Right cardiac atrium (tissue), 5 donors: ENCODE measurements at regions not wholly inside any gene's neighbourhood (a gene's known extent, or its start where the extent isn't known, plus 50 kb on each side); places are given as distances from the start of the nearest gene placed in this dataset.

ENCODE experiments used
- ATAC-seq, 2 donors: fragments of 200-7000 bp; cut with Tn5 transposase; one replicate each; pipeline versions ENCODE4 v1.8.0 to v1.9.1; 2020; ENCODE audit warnings: moderate library complexity in 2 of 2, mild to moderate bottlenecking in 1 of 2
- DNase-seq, 3 donors: peaks; one replicate each; pipeline ENCODE4 v3.0.0-alpha.2; 2020
- H3K27ac ChIP-seq: one replicate; pipeline ENCODE4 v1.5.1; 2013; ENCODE audit warnings: mild to moderate bottlenecking, low read length, control low read depth, moderate library complexity
- H3K27me3 ChIP-seq: one replicate; pipeline ENCODE4 v1.6.1; 2013; ENCODE audit not compliant: control insufficient read depth, insufficient read depth
- H3K4me1 ChIP-seq: one replicate; pipeline ENCODE4 v1.6.1; 2013; ENCODE audit warnings: low read length; ENCODE audit not compliant: control insufficient read depth, insufficient read depth
- H3K4me3 ChIP-seq: one replicate; pipeline ENCODE4 v1.5.1; 2013; ENCODE audit warnings: low read length, control low read depth
- H3K9me3 ChIP-seq: one replicate; pipeline ENCODE4 v1.6.1; 2013; ENCODE audit warnings: low read length; ENCODE audit not compliant: control insufficient read depth
- WGBS: extraction: QIAGEN DNeasy Blood & Tissue Kit; methylation state at CpG from one replicate; pipeline ENCODE4 v1.1.7; 2013; 5-methylcytosine and 5-hydroxymethylcytosine counted together
- intact Hi-C, 4 donors: fragments of 100-400 bp; cut with DNase I; formaldehyde crosslinking; loops; one replicate each; pipeline versions ENCODE4 v1.11.0 to v1.14.0; 2022 to 2023
- donor health status: healthy with polysubstance abuse.
- donor health status: DM: no; HTN: yes; CAD: no.
- donor health status: DM: no; HTN: no; CAD: no.
- donor health status: DM: no; HTN: yes; CAD: no; lungs with severe emphysema.
- donor health status: DM: yes; HTN: yes; CAD: no.

GRCh38 chr1:221286399-221286798 lies 407.2 kb downstream of the HLX start:
- Histone ChIP-seq H3K27ac (no peak overlapping the region), H3K27me3 (no peaks in the 10 kb centered on the region), H3K4me1 (no peaks in the 10 kb centered on the region), H3K9me3 (no peaks in the 10 kb centered on the region), H3K4me3 (no peak overlapping the region)
- WGBS: 46% methylated on average over 1 of the region's 1 CpG
- ATAC-seq: no peak
- DNase-seq: no peak
- intact Hi-C loops: no loop called here

- no peak overlapping the region for H3K4me3 ChIP-seq
- no peak for ATAC-seq
- H3K27me3 ChIP-seq: no peaks in the 10 kb centered on the region
- no peaks in the 10 kb centered on the region for H3K4me1 ChIP-seq
- DNase-seq: no peak
- WGBS: 88% methylated on average over 2 of the region's 2 CpGs
- H3K9me3 ChIP-seq: no peaks in the 10 kb centered on the region
- intact Hi-C loops: no loop called here
- H3K27ac ChIP-seq: no peak overlapping the region
These were observed 409.9 kb downstream of the HLX start for GRCh38 chr1:221289103-221289502.

GRCh38 chr1:221290669-221291068 lies 411.4 kb downstream of the HLX start:
- no peaks in the 10 kb centered on the region for H3K4me1 ChIP-seq
- no peaks in the 10 kb centered on the region for H3K27me3 ChIP-seq
- no peak overlapping the region for H3K4me3 ChIP-seq
- intact Hi-C loops: loop anchor here in 1 of 4 donors (10.0 kb wide), 1 partner anchor 1144 kb away; no protein-coding TSS in a partner anchor
- no peak for ATAC-seq
- no peak overlapping the region for H3K27ac ChIP-seq
- no peak for DNase-seq
- 84% methylated on average over 4 of the region's 4 CpGs for WGBS
- H3K9me3 ChIP-seq: no peaks in the 10 kb centered on the region

- Histone ChIP-seq H3K4me1 (no peaks in the 10 kb centered on the region), H3K4me3 (no peak overlapping the region), H3K27me3 (no peaks in the 10 kb centered on the region), H3K27ac (no peak overlapping the region), H3K9me3 (no peaks in the 10 kb centered on the region)
- DNase-seq: no peak
- intact Hi-C loops: loop anchor here in 1 of 4 donors (10.0 kb wide), 1 partner anchor 1144 kb away; no protein-coding TSS in a partner anchor
- ATAC-seq: no peak
- WGBS: 71% methylated on average over 5 of the region's 5 CpGs
These were observed 411.9 kb downstream of the HLX start for GRCh38 chr1:221291113-221291512.

- DNase-seq: no peak
- Histone ChIP-seq H3K27ac (no peak overlapping the region), H3K4me3 (no peak overlapping the region), H3K27me3 (no peaks in the 10 kb centered on the region), H3K9me3 (no peaks in the 10 kb centered on the region), H3K4me1 (no peaks in the 10 kb centered on the region)
- intact Hi-C loops: loop anchor here in 1 of 4 donors (10.0 kb wide), 1 partner anchor 1142 kb away; no protein-coding TSS in a partner anchor
- ATAC-seq: no peak
- 94% methylated on average over 8 of the region's 8 CpGs for WGBS
These were observed 413.4 kb downstream of the HLX start for GRCh38 chr1:221292652-221293051.

- intact Hi-C loops: loop anchor here in 1 of 4 donors (10.0 kb wide), 1 partner anchor 1141 kb away; no protein-coding TSS in a partner anchor
- H3K27ac ChIP-seq: no peak overlapping the region
- 93% methylated on average over 2 of the region's 2 CpGs for WGBS
These were observed 415.0 kb downstream of the HLX start for GRCh38 chr1:221294242-221294641.

GRCh38 chr1:221302357-221302756 lies 423.1 kb downstream of the HLX start:
- Histone ChIP-seq H3K27me3 (no peaks in the 10 kb centered on the region), H3K4me3 (no peak overlapping the region), H3K9me3 (no peaks in the 10 kb centered on the region), H3K27ac (no peak overlapping the region), H3K4me1 (no peaks in the 10 kb centered on the region)
- DNase-seq (no peak), ATAC-seq (no peak)
- intact Hi-C loops: no loop called here
- WGBS: 50% methylated on average over 1 of the region's 1 CpG

More at GRCh38 chr1:221294242-221294641, 415.0 kb downstream of the HLX start:
- H3K4me3 ChIP-seq: no peak overlapping the region
- no peaks in the 10 kb centered on the region for H3K4me1 ChIP-seq
- ATAC-seq (no peak), DNase-seq (no peak)
- no peaks in the 10 kb centered on the region for H3K9me3 ChIP-seq
- no peaks in the 10 kb centered on the region for H3K27me3 ChIP-seq

- intact Hi-C loops: no loop called here
- Histone ChIP-seq H3K27ac (no peak overlapping the region), H3K9me3 (no peaks in the 10 kb centered on the region), H3K4me3 (no peak overlapping the region), H3K4me1 (no peaks in the 10 kb centered on the region), H3K27me3 (no peaks in the 10 kb centered on the region)
- ATAC-seq (no peak), DNase-seq (no peak)
- 24% methylated on average over 1 of the region's 1 CpG for WGBS
These were observed 423.6 kb downstream of the HLX start for GRCh38 chr1:221302810-221303209.

GRCh38 chr1:221303623-221304022 lies 424.4 kb downstream of the HLX start:
- no peak for ATAC-seq
- no peaks in the 10 kb centered on the region for H3K27me3 ChIP-seq
- H3K27ac ChIP-seq: no peak overlapping the region
- no peak overlapping the region for H3K4me3 ChIP-seq
- no peaks in the 10 kb centered on the region for H3K9me3 ChIP-seq
- intact Hi-C loops: no loop called here
- 85% methylated on average over 1 of the region's 1 CpG for WGBS
- no peak for DNase-seq
- no peaks in the 10 kb centered on the region for H3K4me1 ChIP-seq

GRCh38 chr1:221306239-221306638 lies 427.0 kb downstream of the HLX start:
- Histone ChIP-seq H3K27me3 (no peaks in the 10 kb centered on the region), H3K9me3 (peaks cover 2% of the 10 kb centered on the region), H3K27ac (no peak overlapping the region), H3K4me3 (no peak overlapping the region), H3K4me1 (no peaks in the 10 kb centered on the region)
- no peak for DNase-seq
- WGBS: 94% methylated on average over 5 of the region's 5 CpGs
- ATAC-seq: no peak
- intact Hi-C loops: no loop called here

- Histone ChIP-seq H3K9me3 (peaks cover 2% of the 10 kb centered on the region), H3K4me3 (no peak overlapping the region), H3K27ac (no peak overlapping the region), H3K4me1 (no peaks in the 10 kb centered on the region), H3K27me3 (no peaks in the 10 kb centered on the region)
- 90% methylated on average over 10 of the region's 10 CpGs for WGBS
- intact Hi-C loops: no loop called here
- no peak for ATAC-seq
- no peak for DNase-seq
These were observed 429.6 kb downstream of the HLX start for GRCh38 chr1:221308534-221309511.
